Stromal cell of bone marrow (primary cell): ENCODE measurements at regions not wholly inside any gene's neighbourhood (a gene's known extent, or its start where the extent isn't known, plus 50 kb on each side); places are given as distances from the start of the nearest gene placed in this dataset.
"Not testable (repeated sequence)": the region's sequence is repeated elsewhere in the genome, so short reads cannot be mapped to it uniquely, and the experiment has no call there.

Experiments used
- DNase-seq: peaks from one replicate; pipeline ENCODE4 v3.0.0-alpha.2; 2012; ENCODE audit warnings: low read depth

GRCh38 chr15:83335542-83335941 is 51.1 kb upstream of the BNC1 start:
- not testable (repeated sequence) for DNase-seq

GRCh38 chr15:83339396-83339795 is 54.9 kb upstream of the BNC1 start:
- no peak for DNase-seq

GRCh38 chr15:83340087-83340486 is 55.6 kb upstream of the BNC1 start:
- DNase-seq, result no peak

- DNase-seq, result no peak
These were observed 61.9 kb upstream of the BNC1 start for GRCh38 chr15:83346342-83346741.

GRCh38 chr15:83352119-83352518 is 67.7 kb upstream of the BNC1 start:
- no peak for DNase-seq

GRCh38 chr15:83356501-83357399 is 72.3 kb upstream of the BNC1 start:
- no peak for DNase-seq

- no peak for DNase-seq
These were observed 74.6 kb upstream of the BNC1 start for GRCh38 chr15:83358972-83359564.

GRCh38 chr15:83362706-83363105 is 78.2 kb upstream of the BNC1 start:
- no peak for DNase-seq

GRCh38 chr15:83364501-83364900 is 80.0 kb upstream of the BNC1 start:
- DNase-seq, result no peak

GRCh38 chr15:83365370-83365938 is 81.0 kb upstream of the BNC1 start:
- DNase-seq, result peak; percentile 50

- DNase-seq, result no peak
These were observed 74.7 kb upstream of the SH3GL3 start for GRCh38 chr15:83372434-83372891.

- no peak for DNase-seq
These were observed 68.1 kb upstream of the SH3GL3 start for GRCh38 chr15:83378921-83379578.

GRCh38 chr15:83379579-83379959 is 67.6 kb upstream of the SH3GL3 start:
- no peak for DNase-seq

GRCh38 chr15:83380059-83380458 is 67.1 kb upstream of the SH3GL3 start:
- DNase-seq, result no peak

GRCh38 chr15:83380682-83381081 is 66.5 kb upstream of the SH3GL3 start:
- no peak for DNase-seq

- DNase-seq, result not testable (repeated sequence)
These were observed 63.5 kb upstream of the SH3GL3 start for GRCh38 chr15:83383608-83384139.

- DNase-seq, result no peak
These were observed 51.0 kb upstream of the SH3GL3 start for GRCh38 chr15:83396101-83396500.
